ENCODE measurements at regions not wholly inside any gene's neighbourhood (a gene's known extent, or its start where the extent isn't known, plus 50 kb on each side); places are given as distances from the start of the nearest gene placed in this dataset.

GRCh38 chr6:22091424-22091948 is 205.3 kb downstream of the PRL start:
- no peak overlapping the region for H3K4me3 ChIP-seq (ENCODE audit: low read length)
- no peaks in the 10 kb centered on the region for H3K79me2 ChIP-seq (ENCODE audit: control insufficient read depth, low read length)
- no peaks in the 10 kb centered on the region for H3K27me3 ChIP-seq (ENCODE audit: control insufficient read depth, low read length)
- no peaks in the 10 kb centered on the region for H3F3A ChIP-seq (ENCODE audit: control insufficient read depth, insufficient read depth)
- H3K4me1 ChIP-seq (ENCODE audit: control insufficient read depth, low read length): no peaks in the 10 kb centered on the region
- TF ChIP-seq CTCF (IDR thresholded peaks at IDR 0.05; ENCODE audit: low read depth, low read length, poor library complexity, severe bottlenecking) (no peak), EZH2phosphoT487 (IDR thresholded peaks at IDR 0.05; ENCODE audit: borderline replicate concordance, low read length) (no peak)
- no peaks in the 10 kb centered on the region for H3K9me2 ChIP-seq (replicated peaks; ENCODE audit: control insufficient read depth, low read length)
- no peaks in the 10 kb centered on the region for H4K20me1 ChIP-seq (ENCODE audit: control insufficient read depth, insufficient read depth, low read depth, low read length)
- no peaks in the 10 kb centered on the region for H3K36me3 ChIP-seq (ENCODE audit: control insufficient read depth, low read length)
- no peaks in the 10 kb centered on the region for H3K9me3 ChIP-seq (ENCODE audit: control insufficient read depth, insufficient read depth, low read length)
- no peak overlapping the region for H3K27ac ChIP-seq (ENCODE audit: low read depth, low read length)
- no peak overlapping the region for H3K4me2 ChIP-seq (ENCODE audit: low read length)

GRCh38 chr6:22095836-22096235 is 201.0 kb downstream of the PRL start:
- Histone ChIP-seq H4K20me1 (ENCODE audit: control insufficient read depth, insufficient read depth, low read depth, low read length) (no peaks in the 10 kb centered on the region), H3K27ac (ENCODE audit: low read depth, low read length) (no peak overlapping the region), H3K4me2 (ENCODE audit: low read length) (no peak overlapping the region), H3F3A (ENCODE audit: control insufficient read depth, insufficient read depth) (no peaks in the 10 kb centered on the region), H3K4me1 (ENCODE audit: control insufficient read depth, low read length) (no peaks in the 10 kb centered on the region), H3K4me3 (ENCODE audit: low read length) (no peak overlapping the region), H3K36me3 (ENCODE audit: control insufficient read depth, low read length) (no peaks in the 10 kb centered on the region), H3K9me3 (ENCODE audit: control insufficient read depth, insufficient read depth, low read length) (no peaks in the 10 kb centered on the region), H3K27me3 (ENCODE audit: control insufficient read depth, low read length) (no peaks in the 10 kb centered on the region), H3K9me2 (replicated peaks; ENCODE audit: control insufficient read depth, low read length) (no peaks in the 10 kb centered on the region), H3K79me2 (ENCODE audit: control insufficient read depth, low read length) (no peaks in the 10 kb centered on the region)
- TF ChIP-seq EZH2phosphoT487 (IDR thresholded peaks at IDR 0.05; ENCODE audit: borderline replicate concordance, low read length): no peak
- no peak for TF ChIP-seq CTCF (IDR thresholded peaks at IDR 0.05; ENCODE audit: low read depth, low read length, poor library complexity, severe bottlenecking)

- Histone ChIP-seq H4K20me1 (ENCODE audit: control insufficient read depth, insufficient read depth, low read depth, low read length) (no peaks in the 10 kb centered on the region), H3K4me1 (ENCODE audit: control insufficient read depth, low read length) (no peaks in the 10 kb centered on the region), H3K79me2 (ENCODE audit: control insufficient read depth, low read length) (no peaks in the 10 kb centered on the region), H3K27ac (ENCODE audit: low read depth, low read length) (no peak overlapping the region), H3K9me2 (replicated peaks; ENCODE audit: control insufficient read depth, low read length) (no peaks in the 10 kb centered on the region), H3F3A (ENCODE audit: control insufficient read depth, insufficient read depth) (no peaks in the 10 kb centered on the region), H3K4me3 (ENCODE audit: low read length) (no peak overlapping the region), H3K9me3 (ENCODE audit: control insufficient read depth, insufficient read depth, low read length) (no peaks in the 10 kb centered on the region), H3K27me3 (ENCODE audit: control insufficient read depth, low read length) (no peaks in the 10 kb centered on the region), H3K4me2 (ENCODE audit: low read length) (no peak overlapping the region), H3K36me3 (ENCODE audit: control insufficient read depth, low read length) (no peaks in the 10 kb centered on the region)
- no peak for TF ChIP-seq EZH2phosphoT487 (IDR thresholded peaks at IDR 0.05; ENCODE audit: borderline replicate concordance, low read length)
- TF ChIP-seq CTCF (IDR thresholded peaks at IDR 0.05; ENCODE audit: low read depth, low read length, poor library complexity, severe bottlenecking): no peak
Observed at GRCh38 chr6:22098601-22099031, 198.2 kb downstream of the PRL start.

Data from DOHH2 (cell line).